ELF-1 (cell line): ENCODE measurements at regions not wholly inside any gene's neighbourhood (a gene's known extent, or its start where the extent isn't known, plus 50 kb on each side); places are given as distances from the start of the nearest gene placed in this dataset.
"Not testable (repeated sequence)": the region's sequence is repeated elsewhere in the genome, so short reads cannot be mapped to it uniquely, and the experiment has no call there.

ENCODE experiments used
- DNase-seq: peaks from one replicate; pipeline ENCODE4 v3.0.0-alpha.2; 2016; ENCODE audit warnings: low read depth, low spot score

- DNase-seq = no peak
Measured at GRCh38 chr6:86079938-86080337, 437.3 kb upstream of the SYNCRIP start.

GRCh38 chr6:86070151-86070550 lies 427.5 kb upstream of the SYNCRIP start:
- DNase-seq = no peak

GRCh38 chr6:86065002-86065401 lies 422.3 kb upstream of the SYNCRIP start:
- not testable (repeated sequence) for DNase-seq

GRCh38 chr6:86057293-86057980 lies 414.8 kb upstream of the SYNCRIP start:
- DNase-seq = peak; percentile 71

GRCh38 chr6:86045038-86045437 lies 402.4 kb upstream of the SYNCRIP start:
- no peak for DNase-seq

- no peak for DNase-seq
Measured at GRCh38 chr6:86042214-86042613, 399.5 kb upstream of the SYNCRIP start.

- no peak for DNase-seq
Measured at GRCh38 chr6:86031713-86032112, 389.0 kb upstream of the SYNCRIP start.

GRCh38 chr6:86030875-86031274 lies 388.2 kb upstream of the SYNCRIP start:
- DNase-seq = no peak

GRCh38 chr6:86028776-86029175 lies 386.1 kb upstream of the SYNCRIP start:
- DNase-seq = no peak

GRCh38 chr6:86026890-86027289 lies 384.2 kb upstream of the SYNCRIP start:
- peak; percentile 32 for DNase-seq

GRCh38 chr6:86017236-86017635 lies 374.6 kb upstream of the SYNCRIP start:
- no peak for DNase-seq

- no peak for DNase-seq
Measured at GRCh38 chr6:86016567-86016966, 373.9 kb upstream of the SYNCRIP start.

GRCh38 chr6:86016077-86016476 lies 373.4 kb upstream of the SYNCRIP start:
- DNase-seq = no peak

GRCh38 chr6:86012991-86013390 lies 370.3 kb upstream of the SYNCRIP start:
- not testable (repeated sequence) for DNase-seq

GRCh38 chr6:86010915-86011786 lies 368.5 kb upstream of the SYNCRIP start:
- no peak for DNase-seq

GRCh38 chr6:85997206-85997605 lies 354.5 kb upstream of the SYNCRIP start:
- DNase-seq = no peak

- no peak for DNase-seq
Measured at GRCh38 chr6:85996034-85996375, 353.3 kb upstream of the SYNCRIP start.

- DNase-seq = no peak
Measured at GRCh38 chr6:85995339-85996033, 352.8 kb upstream of the SYNCRIP start.

GRCh38 chr6:85986681-85987080 lies 344.0 kb upstream of the SYNCRIP start:
- no peak for DNase-seq

- DNase-seq = no peak
Measured at GRCh38 chr6:85983032-85983659, 340.5 kb upstream of the SYNCRIP start.

GRCh38 chr6:85977661-85978060 lies 335.0 kb upstream of the SYNCRIP start:
- no peak for DNase-seq

- no peak for DNase-seq
Measured at GRCh38 chr6:85975957-85976356, 333.3 kb upstream of the SYNCRIP start.
